IPS-20b (cell line): ENCODE measurements at regions not wholly inside any gene's neighbourhood (a gene's known extent, or its start where the extent isn't known, plus 50 kb on each side); places are given as distances from the start of the nearest gene placed in this dataset.
A peak's percentile ranks its signal among the peaks of the same experiment; 100 is the strongest.
"Not testable (repeated sequence)": the region's sequence is repeated elsewhere in the genome, so short reads cannot be mapped to it uniquely, and the experiment has no call there.

Experiments
- H3K27ac ChIP-seq: one replicate; pipeline ENCODE4 v1.5.1; 2013; ENCODE audit warnings: low read length
- H3K27me3 ChIP-seq: 2 replicates; pipeline ENCODE4 v1.6.1; 2013; ENCODE audit warnings: mild to moderate bottlenecking, low read length, inconsistent platforms; ENCODE audit not compliant: insufficient read depth
- H3K36me3 ChIP-seq: 2 replicates; pipeline ENCODE4 v1.6.1; 2013; ENCODE audit warnings: low read depth, mild to moderate bottlenecking, inconsistent platforms, low read length, moderate library complexity; ENCODE audit not compliant: insufficient read depth
- H3K4me1 ChIP-seq: 2 replicates; pipeline ENCODE4 v1.6.1; 2013; ENCODE audit warnings: mild to moderate bottlenecking, control low read depth, inconsistent platforms, low read length, moderate library complexity; ENCODE audit not compliant: insufficient read depth
- H3K4me3 ChIP-seq: 2 replicates; pipeline ENCODE4 v1.5.1; 2013; ENCODE audit warnings: mild to moderate bottlenecking, low read length, inconsistent platforms
- H3K9ac ChIP-seq: 2 replicates; pipeline ENCODE4 v1.6.1; 2013; ENCODE audit warnings: low read depth, mild to moderate bottlenecking, inconsistent platforms, low read length, moderate library complexity
- H3K9me3 ChIP-seq: 2 replicates; pipeline ENCODE4 v1.6.1; 2013; ENCODE audit warnings: mild to moderate bottlenecking, low read depth, low read length, inconsistent platforms; ENCODE audit not compliant: insufficient read depth

DNA sequence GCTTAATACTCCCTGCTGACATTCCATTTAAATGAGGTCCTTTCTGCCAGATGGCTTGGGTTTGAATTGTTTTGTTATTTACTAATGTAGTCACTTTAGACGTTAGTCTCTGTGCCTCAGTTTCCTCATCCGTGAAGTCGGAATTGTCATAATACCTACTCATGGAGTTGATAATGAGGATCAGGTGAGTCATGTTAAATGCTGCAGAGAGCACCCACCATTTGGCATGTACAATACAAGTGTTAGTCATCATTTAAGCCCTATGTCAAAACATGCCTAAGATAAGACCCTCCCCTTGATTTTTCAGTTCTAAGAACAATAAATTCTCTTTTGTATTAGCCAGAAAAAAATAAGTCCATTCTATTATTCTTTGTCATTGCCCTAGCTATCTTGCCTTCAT, 534.8 kb upstream of the HTR2C start:
- no peaks in the 10 kb centered on the region for H3K27me3 ChIP-seq
- peak overlapping the region; percentile 26; the same call in 1 of the 2 replicates for H3K4me3 ChIP-seq
- H3K27ac ChIP-seq: no peak overlapping the region

DNA sequence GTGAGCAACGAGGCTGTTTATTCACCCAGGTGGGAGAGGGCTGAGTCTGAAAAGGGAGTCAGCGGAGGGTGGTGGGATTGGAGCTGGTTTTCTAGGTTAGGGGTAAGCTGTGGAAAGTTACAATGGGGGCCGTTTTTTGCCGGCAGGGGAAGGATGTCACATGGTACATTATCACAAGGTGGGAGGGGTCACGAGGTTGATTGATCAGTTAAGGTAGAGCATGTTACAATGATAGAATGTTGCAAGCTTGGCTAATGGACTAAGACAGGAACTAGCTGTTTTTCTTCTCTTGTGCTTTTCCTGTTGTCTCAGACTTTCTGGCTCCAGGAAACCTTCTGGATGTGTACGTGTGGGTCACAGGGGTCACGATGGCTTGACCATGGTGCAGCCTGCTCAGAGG, 536.3 kb upstream of the HTR2C start:
- Histone ChIP-seq H3K36me3 (peaks cover 45% of the 10 kb centered on the region), H3K9ac (no peak overlapping the region), H3K9me3 (no peaks in the 10 kb centered on the region), H3K27me3 (no peaks in the 10 kb centered on the region), H3K4me3 (peak overlapping the region; percentile 25; the same call in 1 of the 2 replicates), H3K27ac (no peak overlapping the region), H3K4me1 (no peaks in the 10 kb centered on the region; the same call in 1 of the 2 replicates)

More for the DNA sequence above, 534.8 kb upstream of the HTR2C start:
- Histone ChIP-seq H3K4me1 (no peaks in the 10 kb centered on the region; the same call in 1 of the 2 replicates), H3K9ac (no peak overlapping the region), H3K36me3 (peaks cover 38% of the 10 kb centered on the region), H3K9me3 (no peaks in the 10 kb centered on the region)

DNA sequence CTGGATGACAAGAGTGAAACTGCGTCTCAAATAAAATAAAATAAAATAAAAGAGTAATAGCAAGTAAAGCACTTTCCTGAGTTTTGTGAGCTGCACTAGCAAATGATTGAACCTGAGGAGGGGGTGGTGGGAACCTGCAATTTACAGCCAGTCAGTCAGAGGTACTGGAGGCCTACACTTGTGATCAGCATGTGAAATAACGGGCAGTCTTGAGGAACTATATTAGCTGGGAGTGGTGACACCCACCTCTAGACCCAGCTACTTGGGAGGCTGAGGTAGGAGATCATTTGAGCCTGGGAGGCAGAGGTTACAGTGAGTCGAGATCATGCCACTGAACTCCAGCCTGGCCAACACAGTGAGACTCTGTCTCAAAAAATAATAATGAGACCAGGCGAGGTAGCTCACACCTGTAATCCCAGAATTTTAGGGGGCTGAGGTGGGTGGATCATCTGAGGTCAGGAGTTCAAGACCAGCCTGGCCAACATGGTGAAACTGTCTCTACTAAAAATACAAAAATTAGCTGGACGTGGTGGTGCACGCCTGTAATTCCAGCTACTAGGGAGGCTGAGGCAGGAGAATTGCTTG, 537.1 kb upstream of the HTR2C start:
- no peak overlapping the region for H3K9ac ChIP-seq
- no peaks in the 10 kb centered on the region; the same call in 1 of the 2 replicates for H3K4me1 ChIP-seq
- H3K36me3 ChIP-seq: peaks cover 45% of the 10 kb centered on the region
- H3K4me3 ChIP-seq: peak overlapping the region; percentile 33; the same call in 1 of the 2 replicates
- H3K27ac ChIP-seq: no peak overlapping the region
- no peaks in the 10 kb centered on the region for H3K27me3 ChIP-seq
- no peaks in the 10 kb centered on the region for H3K9me3 ChIP-seq

DNA sequence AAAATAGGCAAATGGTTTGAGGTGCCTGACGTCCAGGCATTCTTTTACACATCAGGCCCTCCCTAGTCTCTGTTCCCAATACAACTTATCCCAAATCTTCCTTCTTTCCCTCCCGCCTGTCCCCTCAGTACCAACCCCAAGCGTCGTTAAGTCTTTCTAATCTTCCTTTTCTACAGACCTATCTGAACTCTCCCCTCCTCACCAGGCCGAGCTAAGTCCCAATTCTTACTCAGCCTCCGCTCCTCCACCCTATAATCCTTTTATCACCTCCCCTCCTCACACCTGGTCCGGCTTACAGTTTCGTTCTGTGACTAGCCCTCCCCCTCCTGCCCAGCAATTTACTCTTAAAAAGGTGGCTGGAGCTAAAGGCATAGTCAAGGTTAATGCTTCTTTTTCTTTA, 542.4 kb upstream of the HTR2C start:
- Histone ChIP-seq H3K36me3 (peaks cover 22% of the 10 kb centered on the region; the same call in 1 of the 2 replicates), H3K4me3 (peak overlapping the region; percentile 81), H3K4me1 (peaks cover 13% of the 10 kb centered on the region), H3K9ac (peak overlapping the region; percentile 93; the same call in 1 of the 2 replicates)
- H3K9me3 ChIP-seq, H3K27me3 ChIP-seq, H3K27ac ChIP-seq: not testable (repeated sequence)

DNA sequence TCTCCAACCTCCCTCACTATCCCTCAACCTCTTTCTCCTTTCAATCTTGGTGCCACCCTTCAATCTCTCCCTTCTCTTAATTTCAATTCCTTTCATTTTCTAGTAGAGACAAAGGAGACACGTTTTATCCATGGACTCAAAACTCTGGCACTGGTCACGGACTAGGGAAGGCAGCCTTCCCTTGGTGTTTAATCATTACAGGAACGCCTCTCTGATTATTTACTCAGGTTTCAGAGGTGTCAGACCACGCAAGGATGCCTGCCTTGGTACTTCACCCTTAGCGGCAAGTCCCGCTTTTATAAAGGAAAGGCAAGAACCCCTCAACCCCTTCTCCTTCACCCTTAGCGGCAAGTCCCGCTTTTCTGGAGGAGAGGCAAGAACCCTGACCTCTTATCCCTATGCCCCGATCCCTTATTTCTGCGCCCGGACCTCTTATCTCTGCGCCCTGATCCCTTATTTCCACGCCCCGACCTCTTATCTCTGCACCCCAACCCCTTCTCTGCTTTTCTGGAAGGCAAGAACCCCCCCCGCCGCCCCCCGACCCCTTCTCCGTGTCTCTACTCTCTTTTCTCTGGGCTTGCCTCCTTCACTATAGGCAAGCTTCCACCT, 543.1 kb upstream of the HTR2C start:
- Histone ChIP-seq H3K9ac (peak overlapping the region; percentile 93), H3K4me1 (peaks cover 13% of the 10 kb centered on the region), H3K36me3 (peaks cover 20% of the 10 kb centered on the region; the same call in 1 of the 2 replicates), H3K4me3 (peak overlapping the region; percentile 81)
- H3K9me3 ChIP-seq, H3K27ac ChIP-seq, H3K27me3 ChIP-seq: not testable (repeated sequence)

DNA sequence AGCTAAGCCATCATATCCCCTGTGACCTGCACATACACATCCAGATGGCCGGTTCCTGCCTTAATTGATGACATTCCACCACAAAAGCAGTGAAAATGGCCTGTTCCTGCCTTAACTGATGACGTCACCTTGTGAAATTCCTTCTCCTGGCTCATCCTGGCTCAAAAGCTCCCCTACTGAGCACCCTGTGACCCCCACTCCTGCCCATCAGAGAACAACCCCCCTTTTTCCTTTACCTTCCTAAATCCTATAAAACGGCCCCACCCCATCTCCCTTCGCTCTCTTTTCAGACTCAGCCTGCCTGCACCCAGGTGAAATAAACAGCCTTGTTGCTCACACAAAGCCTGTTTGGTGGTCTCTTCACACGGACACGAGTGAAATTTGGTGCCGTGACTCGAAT, 543.8 kb upstream of the HTR2C start:
- Histone ChIP-seq H3K4me3 (peak overlapping the region; percentile 81; the same call in 1 of the 2 replicates), H3K4me1 (peaks cover 13% of the 10 kb centered on the region), H3K36me3 (peaks cover 17% of the 10 kb centered on the region; the same call in 1 of the 2 replicates), H3K9ac (peak overlapping the region; percentile 93; the same call in 1 of the 2 replicates)
- not testable (repeated sequence) for H3K9me3 ChIP-seq, H3K27me3 ChIP-seq, H3K27ac ChIP-seq

DNA sequence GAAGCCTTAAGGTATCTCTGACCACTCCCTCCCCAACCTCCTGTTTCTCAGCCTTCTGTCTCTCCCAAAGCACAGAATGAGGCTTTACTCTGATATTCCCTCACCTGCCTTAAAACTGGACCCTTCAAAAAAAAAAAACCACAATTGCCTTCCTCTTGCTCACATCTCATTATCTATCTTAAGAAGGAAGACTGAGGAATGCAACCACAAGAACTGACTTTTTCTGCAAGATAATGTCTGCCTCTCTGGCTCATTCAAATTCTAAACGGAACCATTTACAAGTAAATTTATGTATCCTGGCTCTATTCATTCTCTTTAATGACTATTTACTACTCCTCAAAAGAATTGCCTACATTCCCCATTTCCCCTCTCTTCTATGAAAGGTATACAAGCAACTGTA, 545.5 kb upstream of the HTR2C start:
- no peaks in the 10 kb centered on the region for H3K9me3 ChIP-seq
- H3K4me3 ChIP-seq: peak overlapping the region; percentile 49
- peaks cover under 1% of the 10 kb centered on the region; the same call in 1 of the 2 replicates for H3K36me3 ChIP-seq
- peak overlapping the region; percentile 95 for H3K27ac ChIP-seq
- H3K27me3 ChIP-seq: no peaks in the 10 kb centered on the region
- peak overlapping the region; percentile 70; the same call in 1 of the 2 replicates for H3K9ac ChIP-seq
- H3K4me1 ChIP-seq: peaks cover 13% of the 10 kb centered on the region

DNA sequence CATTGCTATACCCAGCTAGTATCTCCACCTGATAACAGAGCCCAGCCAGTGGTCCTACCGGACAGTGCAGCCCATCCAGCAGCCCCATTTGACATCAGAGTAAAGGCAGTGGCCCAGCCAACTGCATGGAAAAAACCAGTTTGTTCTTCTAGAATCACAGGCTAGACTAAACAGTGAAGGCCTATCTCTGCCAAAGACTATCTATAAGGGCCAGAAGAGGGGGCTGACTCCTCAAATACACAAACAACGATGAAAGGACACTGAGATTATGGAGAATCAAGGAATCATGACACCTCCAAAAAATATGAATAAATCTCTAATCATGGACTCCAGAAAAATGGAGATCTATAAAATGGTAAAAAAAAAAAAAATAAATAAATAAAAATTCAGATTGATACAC, 546.4 kb upstream of the HTR2C start:
- Histone ChIP-seq H3K27ac (peak overlapping the region; percentile 95), H3K27me3 (no peaks in the 10 kb centered on the region), H3K4me3 (no peak overlapping the region), H3K4me1 (peaks cover 13% of the 10 kb centered on the region), H3K9me3 (no peaks in the 10 kb centered on the region), H3K36me3 (no peaks in the 10 kb centered on the region), H3K9ac (peak overlapping the region; percentile 59)

DNA sequence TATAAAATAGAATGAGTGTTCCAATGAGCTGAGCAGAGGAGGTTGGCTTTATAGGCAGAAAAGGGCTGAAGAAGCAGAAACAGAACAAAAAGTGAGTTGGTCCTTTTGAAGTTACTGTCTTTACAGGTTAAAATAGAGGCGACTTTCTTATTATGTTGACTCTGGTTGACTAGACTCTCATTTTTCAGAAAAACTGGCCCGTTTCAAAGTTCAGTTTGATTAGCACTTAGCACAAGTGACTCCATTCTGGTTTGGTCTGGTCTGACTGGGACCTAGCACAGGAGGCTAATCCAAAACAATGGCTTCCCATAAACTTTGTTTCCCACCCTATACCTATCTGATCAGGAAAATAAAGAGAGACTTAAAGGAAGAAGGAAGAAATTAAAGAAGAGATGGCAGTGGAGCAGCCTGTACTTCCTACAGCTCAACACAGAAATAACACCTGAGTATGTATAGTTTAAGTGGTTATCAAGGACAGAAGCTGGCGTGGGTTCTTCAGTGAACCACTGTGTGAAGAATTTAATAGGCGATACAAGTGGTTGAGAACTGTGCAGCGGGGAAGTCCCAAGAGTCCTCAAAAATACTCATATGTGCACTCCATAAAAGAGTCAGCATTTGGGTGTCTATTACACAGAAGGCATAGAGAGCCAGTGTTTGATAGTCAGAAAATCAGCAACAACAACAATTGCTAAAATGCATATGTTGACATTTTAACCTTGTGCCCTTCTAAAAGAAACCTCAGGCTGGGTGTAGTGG, 554.8 kb upstream of the HTR2C start:
- H3K27me3 ChIP-seq: no peaks in the 10 kb centered on the region
- H3K4me3 ChIP-seq: no peak overlapping the region
- H3K9me3 ChIP-seq: peaks cover 5% of the 10 kb centered on the region; the same call in 1 of the 2 replicates
- no peak overlapping the region for H3K9ac ChIP-seq
- H3K4me1 ChIP-seq: no peaks in the 10 kb centered on the region
- 0 out of 2 replicates have a peak, but pooled peaks cover 4% of the 10 kb centered on the region for H3K36me3 ChIP-seq
- H3K27ac ChIP-seq: no peak overlapping the region

DNA sequence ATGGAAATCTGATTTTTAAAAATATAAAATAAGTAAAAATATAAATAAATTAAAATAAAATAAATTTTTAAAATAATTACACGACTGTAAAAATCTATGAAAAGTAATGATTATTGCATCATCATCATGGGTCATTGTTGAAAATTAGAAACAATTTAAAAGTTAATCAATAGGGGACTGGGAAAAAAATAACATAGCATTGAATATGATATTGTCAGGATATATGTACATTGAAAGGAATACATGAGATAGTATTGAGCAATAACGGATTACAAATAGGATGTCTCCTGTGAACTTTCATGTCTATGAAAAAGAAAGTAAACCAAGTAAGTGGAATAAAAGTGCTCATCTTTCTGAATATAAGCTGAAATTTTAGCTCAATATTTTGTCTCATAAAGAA, 566.8 kb upstream of the HTR2C start:
- Histone ChIP-seq H3K4me1 (peaks cover 10% of the 10 kb centered on the region; the same call in 1 of the 2 replicates), H3K27me3 (no peaks in the 10 kb centered on the region)

DNA sequence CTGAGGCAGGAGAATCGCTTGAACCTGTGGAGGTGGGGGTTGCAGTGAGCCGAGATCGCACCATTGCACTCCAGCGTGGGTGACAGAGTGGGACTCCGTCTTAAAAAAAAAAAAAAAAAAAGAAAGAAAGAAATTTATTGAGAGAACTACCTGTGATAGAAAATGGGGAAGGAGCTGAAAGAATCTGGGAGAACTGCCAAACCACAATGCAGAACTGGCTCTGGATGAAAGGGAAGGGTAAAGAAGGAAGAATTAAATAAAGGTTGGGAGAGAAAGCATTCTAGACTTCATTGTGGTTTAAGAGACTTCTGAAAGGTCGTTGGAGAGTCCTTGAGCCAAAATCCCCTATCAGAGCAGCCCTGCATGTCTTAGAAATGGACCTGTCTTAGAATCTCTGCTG, 567.9 kb upstream of the HTR2C start:
- Histone ChIP-seq H3K9me3 (no peaks in the 10 kb centered on the region), H3K27ac (no peak overlapping the region), H3K36me3 (no peaks in the 10 kb centered on the region), H3K9ac (no peak overlapping the region), H3K27me3 (no peaks in the 10 kb centered on the region), H3K4me1 (peaks cover 10% of the 10 kb centered on the region; the same call in 1 of the 2 replicates), H3K4me3 (no peak overlapping the region)

More for the DNA sequence above, 566.8 kb upstream of the HTR2C start:
- Histone ChIP-seq H3K9me3 (no peaks in the 10 kb centered on the region), H3K36me3 (no peaks in the 10 kb centered on the region), H3K4me3 (no peak overlapping the region), H3K9ac (no peak overlapping the region), H3K27ac (no peak overlapping the region)
